HK-2 (cell line): ENCODE measurements at regions not wholly inside any gene's neighbourhood (a gene's known extent, or its start where the extent isn't known, plus 50 kb on each side); places are given as distances from the start of the nearest gene placed in this dataset.

Experiments used
- DNase-seq: peaks from one replicate; pipeline ENCODE4 v3.0.0-alpha.2; 2018; ENCODE audit not compliant: unreplicated experiment

DNA sequence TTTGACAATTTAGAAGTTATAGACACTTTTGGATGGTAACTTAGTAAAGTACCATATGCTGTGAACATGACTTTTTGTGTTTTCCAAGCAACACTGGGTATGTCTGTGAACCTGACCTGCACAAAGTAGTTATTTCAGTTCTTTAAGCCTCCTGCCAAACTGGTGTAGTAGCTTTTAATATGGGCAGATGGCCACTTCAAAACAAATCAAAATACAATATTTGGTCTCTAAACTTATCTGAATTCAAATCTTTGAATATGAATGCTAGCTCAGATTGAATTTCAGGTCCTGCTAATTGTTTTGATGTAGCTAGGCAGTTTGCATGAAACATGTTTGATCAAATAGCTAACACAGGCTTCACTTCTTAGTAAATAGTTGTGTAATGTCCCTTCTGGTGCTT, 1176.7 kb upstream of the CDH9 start:
- no peak for DNase-seq

DNA sequence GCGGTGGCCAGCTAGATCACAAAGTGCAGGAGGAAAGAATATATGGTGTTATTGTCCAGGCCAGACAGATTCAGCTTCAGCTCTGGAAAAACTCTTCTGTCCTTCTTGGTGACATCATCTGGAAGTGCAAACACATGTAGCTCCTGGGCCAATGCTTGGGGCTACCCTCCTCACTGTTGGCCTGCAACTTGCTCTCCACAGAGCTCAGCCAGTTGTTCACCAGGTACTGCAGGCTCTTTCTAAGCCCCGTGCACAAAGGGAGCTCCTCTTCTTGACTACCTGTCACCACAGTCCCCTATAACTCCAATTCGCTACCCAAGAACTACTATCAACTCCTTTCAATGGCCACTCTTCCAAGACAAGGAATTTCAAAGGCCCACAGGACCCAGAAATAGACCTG, 1175.9 kb upstream of the CDH9 start:
- DNase-seq = no peak

DNA sequence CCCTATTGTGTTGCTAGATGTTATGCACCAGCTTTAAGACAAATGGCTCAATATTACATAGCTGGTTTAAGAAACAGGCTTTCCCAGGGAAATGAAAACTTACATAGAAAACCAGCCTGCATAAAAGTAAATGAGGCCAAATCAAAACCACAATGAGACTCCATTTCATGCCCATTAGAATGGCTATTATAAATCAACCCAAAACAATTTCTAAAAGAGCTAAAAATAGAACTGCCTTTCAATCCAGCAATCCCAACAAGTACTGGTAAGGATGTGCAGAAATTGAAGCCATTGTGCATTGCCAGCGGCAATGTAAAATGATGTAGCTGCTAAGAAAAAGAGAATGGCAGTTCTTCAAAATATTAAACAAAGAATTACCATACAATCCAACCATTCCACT, 1170.0 kb upstream of the CDH9 start:
- no peak for DNase-seq

DNA sequence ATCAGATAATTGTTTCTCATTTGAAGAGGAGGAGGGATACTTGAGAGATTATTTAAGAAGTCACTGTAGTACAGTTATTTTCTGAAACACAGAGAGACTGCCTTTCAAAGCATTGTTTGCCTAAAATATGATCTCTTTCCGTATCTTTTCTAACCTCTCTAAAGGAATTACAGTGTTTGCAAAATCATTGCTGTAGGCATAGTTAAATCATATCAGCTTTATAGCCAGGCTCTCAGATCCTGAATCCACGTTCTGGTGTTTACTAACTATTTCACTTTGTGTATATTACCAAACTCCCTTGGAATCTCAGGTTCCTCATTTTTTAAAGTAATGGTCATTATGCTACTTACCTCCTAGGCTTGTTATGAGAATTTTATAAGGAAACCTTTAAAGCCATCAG, 1151.6 kb upstream of the CDH9 start:
- DNase-seq = no peak

DNA sequence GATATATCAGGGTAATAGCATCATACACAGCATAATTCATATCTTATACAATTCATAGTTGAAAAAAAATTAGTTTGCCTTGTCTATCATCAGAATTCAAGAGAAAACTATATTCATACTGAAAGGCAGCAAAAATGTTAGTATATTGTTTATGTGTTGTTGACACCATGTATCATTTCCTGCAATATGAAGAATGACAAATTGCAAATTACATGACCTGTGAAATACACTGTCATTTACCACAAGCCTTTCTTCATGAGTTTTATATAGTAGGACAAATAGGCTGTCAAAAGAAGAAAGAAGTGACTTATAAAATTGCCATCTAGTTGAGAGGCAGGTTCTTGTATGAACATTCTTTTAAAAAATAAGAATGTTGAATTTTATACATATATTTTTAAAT, 1136.3 kb upstream of the CDH9 start:
- DNase-seq = no peak

DNA sequence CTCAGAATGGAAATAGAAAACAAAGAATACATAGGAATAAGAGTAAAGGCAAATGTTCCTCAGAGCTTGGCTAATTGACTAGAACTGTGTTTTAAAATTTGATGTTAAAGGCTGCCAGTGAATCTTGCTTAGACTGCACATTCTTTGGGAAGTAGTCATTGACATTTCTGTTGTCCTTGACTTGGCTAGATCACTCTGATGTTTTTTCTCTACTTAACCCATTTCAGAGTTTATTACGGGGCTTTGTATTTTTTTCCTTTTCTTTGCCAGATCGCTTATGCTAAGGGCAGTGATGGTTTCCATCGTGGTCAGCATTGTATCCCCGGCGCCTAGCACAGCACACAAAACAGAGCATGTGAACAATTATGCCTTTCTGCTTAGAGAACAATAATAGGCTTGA, 1126.7 kb upstream of the CDH9 start:
- no peak for DNase-seq

DNA sequence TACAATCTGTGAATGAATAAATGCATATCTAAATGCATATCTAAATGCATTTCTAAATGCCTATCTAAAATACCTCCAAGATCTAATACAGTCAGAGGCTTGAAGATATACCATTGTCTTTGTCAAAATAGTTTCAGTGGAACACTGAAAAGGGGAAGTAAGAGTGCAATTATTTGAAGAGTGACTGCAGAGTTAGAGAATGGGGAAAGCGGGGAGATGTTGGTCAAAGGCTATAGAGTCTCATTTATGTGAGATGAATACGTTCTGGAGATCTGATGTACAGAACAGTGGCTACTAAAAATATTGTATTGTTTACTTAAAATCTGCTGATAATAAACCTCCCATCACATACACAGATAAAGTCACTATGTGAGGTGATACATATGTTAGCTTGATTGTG, 1126.2 kb upstream of the CDH9 start:
- no peak for DNase-seq

DNA sequence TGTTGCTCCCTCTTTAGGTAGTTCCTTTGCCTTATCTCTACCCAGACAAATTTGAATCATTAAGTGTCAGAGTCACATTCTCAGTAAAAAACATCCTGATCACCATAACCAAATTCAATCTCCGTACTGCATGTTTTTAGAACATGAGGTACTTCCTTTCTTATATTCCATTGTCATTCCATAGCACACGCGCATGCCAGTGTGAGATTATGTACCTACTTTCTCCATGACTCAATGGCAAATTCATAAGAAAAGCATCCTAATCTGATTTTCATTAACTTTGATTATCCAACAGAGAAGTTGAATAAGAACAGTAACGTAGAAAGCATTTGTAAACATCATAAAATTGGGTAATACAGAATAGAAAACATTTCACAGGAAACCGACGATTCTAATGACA, 1118.6 kb upstream of the CDH9 start:
- DNase-seq = no peak

DNA sequence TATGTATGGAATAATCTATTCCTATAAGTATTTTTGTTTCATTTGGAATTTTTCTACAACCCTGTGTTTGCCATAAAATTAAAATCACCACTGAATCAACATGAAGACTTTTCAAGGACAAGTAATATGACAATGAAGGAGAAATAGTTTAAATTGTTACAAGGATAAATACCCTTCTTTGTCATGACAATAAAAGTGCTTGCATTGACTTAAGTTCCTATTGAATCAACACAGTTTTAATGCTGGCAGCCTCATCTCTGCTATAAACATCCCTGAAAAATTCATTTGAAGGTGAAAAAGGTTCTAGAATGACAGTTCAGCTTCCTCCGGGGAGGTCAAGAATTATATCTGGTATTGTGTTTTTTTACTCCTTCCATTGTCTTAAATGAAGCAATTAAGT, 1105.1 kb upstream of the CDH9 start:
- no peak for DNase-seq

DNA sequence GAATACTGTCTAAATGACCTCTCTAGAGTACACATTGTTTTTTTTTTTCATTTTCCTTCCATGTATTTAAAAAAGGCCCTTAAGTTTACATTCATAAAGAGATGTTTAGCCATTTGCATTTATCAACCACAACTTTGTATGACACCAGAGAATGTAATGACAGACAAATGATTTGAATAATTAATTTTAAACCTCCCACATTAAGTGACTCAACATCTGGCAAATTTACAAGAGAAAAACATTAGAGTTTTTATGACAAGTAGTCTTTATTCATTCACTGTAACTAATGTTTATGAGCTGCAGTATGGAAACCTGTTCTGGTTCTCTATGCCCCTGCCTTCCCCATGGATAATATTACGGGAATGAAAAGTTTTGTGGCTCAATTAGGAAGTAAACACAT, 1093.8 kb upstream of the CDH9 start:
- no peak for DNase-seq

DNA sequence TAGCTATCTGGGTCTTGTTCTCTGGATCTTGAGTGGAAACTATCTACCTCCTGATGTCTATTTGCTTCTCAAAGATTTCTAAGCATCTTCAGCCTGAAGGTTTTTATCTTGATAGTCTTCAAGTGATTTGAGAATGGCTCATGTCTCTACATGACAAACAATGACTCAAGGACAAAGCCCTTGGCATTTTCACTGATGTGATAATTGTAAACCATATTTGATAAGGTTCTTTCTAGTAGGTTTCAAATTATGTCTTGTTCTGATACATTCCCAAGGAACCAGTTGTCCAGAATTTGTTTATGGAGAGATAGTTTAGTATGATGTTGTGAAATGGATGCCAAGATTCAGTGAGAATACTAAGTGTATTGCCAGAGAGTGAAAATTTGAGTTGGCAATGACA, 1079.3 kb upstream of the CDH9 start:
- no peak for DNase-seq

DNA sequence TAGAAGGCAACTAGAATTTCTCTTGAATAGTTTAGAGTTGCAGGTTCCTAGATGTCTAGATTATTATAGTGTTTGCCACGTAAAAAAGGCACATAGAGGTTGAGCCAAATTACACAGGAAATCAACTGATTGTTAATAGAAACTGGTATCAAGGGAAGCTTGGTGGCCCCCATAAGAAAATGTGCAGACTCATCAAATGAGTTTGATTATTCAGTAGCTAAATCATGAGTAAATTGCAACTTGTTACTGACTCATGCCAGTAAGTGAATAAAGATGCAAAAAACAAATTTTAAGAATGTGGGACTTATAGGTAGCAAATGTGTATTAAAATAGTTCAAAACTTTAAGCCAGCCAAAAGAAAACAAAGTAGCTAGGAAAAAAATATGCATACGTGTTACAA, 1078.9 kb upstream of the CDH9 start:
- DNase-seq = no peak

DNA sequence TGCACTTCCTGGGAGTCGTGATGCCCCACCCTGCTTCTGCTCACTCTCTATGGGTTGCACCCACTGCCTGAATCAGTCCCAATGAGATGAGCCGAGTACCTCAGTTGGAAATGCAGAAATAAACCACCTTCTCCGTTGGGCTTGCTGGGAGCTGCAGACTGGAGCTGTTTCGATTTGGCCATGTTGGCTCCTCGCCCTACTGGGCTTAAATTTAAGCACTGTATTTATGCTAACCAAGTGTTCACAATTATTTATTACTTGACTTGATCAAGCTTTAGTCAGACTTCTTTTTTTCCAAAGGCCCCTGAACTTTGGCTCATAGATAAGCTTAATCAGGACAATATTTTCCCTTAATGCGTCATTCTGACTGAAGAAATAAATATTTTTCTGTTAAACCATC, 1072.4 kb upstream of the CDH9 start:
- DNase-seq = no peak

DNA sequence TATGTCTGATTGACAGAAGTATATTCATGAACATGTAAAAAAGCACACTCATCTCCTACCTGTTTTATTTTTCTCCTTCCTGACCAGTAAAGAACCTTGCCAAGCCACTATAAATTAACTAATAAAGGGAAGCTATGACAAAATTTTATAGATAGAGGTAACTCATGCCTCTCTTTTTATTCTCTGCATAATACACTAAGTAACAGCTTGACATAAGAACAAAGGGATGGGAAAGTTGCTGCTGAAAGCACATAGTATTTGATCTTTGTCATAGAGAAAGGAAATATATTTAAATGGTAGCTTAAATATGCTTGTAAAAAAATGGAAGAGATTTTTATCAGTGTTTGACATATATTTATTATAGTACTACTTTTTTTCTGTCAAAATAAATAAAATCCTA, 1065.7 kb upstream of the CDH9 start:
- DNase-seq = no peak

DNA sequence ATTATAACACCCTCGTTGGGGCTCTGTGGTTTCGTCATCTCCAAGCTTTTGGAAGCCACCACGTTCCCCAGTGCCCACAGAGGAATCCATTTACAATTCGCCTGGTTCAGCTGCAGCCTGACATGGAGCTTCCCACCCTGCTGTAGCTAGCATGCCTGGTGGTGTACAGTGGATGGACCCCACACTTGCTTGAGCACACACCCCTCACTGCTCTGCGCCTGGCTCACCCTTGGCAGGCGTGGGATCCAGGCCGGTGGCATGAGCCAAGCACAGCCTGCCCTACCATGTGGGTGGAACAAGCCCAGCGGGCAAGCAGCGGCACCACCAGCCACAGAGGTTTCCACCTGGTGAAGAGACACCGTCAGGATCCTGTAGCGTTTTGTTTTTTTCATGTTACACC, 1045.7 kb upstream of the CDH9 start:
- DNase-seq = no peak

DNA sequence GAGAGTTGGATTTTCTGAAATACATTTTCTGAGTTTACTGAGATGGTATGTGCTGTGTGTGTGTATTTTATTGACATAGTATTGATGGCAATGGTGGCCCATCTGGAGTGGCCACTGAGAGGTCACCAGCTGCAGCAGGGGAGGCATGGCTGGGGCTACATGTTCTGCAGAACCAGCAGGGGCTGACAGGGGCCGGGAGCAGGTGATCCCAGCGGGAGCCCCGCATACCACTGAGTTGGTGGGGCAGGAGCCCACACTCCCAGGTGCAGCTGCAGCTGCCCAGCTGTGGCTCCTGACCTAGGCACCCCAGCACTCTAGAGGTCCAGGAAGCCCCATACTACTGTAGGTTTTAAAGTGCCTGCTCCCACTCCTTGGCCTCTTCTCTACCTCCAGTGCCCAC, 1044.2 kb upstream of the CDH9 start:
- DNase-seq = no peak

DNA sequence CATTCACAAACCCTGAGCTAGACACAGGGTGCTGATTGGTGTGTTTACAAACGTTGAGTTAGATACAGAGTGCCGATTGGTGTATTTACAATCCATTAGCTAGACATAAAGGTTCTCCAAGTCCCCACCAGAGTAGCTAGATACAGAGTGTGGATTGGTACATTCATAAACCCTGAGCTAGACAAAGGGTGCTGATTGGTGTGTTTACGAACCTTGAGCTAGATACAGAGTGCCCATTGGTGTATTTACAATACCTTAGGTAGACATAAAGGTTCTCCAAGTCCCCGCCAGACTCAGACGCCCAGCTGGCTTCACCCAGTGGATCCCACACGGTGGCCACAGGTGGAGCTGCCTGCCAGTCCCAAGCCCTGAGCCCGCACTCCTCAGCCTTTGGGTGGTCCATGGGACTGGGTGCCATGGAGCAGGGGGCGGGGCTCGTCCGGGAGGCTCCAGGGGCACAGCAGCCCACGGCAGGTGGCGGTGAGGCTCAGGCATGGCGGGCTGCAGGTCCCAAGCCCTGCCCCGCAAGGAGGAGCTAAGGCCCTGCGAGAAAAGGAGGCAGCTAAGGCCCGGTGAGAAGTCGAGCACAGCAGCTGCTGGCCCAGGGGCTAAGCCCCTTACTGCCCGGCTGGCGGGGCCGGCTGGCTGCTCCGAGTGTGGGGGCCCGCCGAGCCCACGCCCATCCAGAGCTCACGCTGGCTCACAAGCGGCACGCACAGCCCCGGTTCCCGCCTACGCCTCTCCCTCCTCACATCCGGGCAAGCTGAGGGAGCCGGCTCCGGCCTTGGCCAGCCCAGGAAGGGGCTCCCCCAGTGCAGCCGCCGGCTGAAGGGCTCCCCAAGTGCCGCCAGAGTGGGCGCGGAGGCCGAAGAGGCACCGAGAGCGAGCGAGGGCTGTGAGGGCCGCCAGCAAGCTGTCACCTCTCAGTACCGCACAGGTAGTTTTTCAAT, 1039.2 kb upstream of the CDH9 start:
- DNase-seq = no peak

DNA sequence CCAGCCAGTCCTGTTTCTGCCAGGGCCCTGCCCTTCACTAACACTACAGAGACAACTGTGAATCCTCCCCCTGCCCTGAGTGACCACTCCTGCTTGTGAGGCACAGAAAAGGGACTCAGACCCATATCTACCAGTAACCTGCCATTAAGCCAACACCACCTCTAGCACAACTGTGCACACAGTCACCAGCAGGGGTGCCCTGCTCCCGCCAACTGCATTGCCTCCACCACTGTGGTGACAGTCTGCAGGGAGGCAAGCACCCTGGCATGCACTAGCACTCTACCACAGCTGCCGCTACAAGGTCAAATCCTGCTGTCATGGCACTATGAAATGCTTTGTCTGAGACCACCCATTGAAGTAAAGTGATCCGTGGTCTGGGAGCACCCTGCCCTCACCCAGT, 1028.5 kb upstream of the CDH9 start:
- DNase-seq = no peak

DNA sequence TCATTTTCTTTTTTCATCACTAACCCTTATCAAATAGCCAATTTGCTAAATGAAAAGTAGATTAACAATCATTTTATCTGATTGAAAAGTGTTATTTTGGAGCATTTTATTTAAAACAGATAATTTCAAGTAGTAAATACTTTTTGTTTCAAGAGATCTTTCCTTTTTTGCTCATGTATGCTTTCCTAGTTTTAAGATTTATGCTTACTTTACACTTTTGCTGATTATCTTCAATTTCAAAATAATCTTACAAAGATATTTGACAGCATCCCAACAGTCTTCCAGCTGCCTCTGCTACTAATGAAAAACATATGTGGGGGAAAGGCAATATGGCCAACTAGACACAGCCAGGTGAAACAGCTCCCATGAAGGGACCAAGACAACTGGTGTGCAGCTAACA, 1027.3 kb upstream of the CDH9 start:
- DNase-seq = no peak

DNA sequence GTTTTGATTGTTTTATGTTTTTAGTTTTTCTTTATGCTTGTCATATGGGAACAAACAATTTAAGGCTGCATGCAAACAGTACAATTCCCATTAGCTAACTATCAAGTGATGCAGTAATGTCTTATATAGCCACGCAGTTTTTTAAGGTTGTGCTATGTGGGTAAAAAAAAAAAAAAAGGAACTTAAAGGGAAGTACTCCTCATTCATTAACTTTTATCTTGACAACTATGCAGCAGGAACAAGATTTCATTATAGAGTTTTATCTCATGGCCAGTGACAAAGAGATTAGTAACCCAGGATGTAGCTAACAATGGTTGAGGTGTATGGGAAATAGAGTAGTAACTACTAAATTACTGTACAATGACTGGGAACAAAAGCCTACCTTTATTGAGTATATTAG, 1008.2 kb upstream of the CDH9 start:
- DNase-seq = no peak

DNA sequence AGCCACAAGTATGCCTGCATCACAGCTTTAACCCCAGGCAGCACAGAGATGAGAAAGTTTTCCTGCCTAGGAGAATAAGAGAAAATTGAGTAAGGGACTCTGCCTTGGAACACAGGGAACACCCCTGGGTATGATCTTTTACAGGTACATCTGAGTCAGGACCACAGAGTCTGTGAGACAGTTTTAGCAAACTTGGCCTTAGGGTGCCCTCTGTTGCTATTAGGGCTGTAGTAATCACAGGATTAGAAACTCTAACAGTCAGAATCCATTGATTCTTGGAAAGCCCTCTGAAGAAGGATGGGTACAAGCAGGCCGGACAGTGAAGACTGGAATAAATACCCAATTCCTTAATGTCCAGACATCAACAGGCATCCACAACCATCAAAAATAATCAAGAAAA, 989.5 kb upstream of the CDH9 start:
- DNase-seq = no peak

DNA sequence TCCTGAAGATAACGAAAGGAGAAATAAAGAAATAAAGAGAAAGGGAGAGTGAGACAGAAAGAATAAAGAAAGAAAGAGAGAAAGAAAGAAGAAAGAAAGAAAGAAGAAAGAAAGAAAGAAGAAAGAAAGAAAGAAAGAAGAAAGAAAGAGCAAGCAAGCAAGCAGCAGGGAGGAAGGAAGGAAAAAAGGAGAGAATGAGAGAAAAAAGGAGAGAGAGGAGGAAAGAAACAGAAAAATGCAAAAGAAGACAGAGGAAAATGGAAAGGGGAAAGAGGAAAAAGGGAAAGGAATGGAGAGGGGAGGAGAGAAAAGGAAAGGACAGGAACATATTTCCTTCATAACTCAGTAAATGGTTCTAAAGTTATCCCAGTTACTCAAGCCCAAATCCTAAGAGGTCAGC, 978.8 kb upstream of the CDH9 start:
- no peak for DNase-seq

DNA sequence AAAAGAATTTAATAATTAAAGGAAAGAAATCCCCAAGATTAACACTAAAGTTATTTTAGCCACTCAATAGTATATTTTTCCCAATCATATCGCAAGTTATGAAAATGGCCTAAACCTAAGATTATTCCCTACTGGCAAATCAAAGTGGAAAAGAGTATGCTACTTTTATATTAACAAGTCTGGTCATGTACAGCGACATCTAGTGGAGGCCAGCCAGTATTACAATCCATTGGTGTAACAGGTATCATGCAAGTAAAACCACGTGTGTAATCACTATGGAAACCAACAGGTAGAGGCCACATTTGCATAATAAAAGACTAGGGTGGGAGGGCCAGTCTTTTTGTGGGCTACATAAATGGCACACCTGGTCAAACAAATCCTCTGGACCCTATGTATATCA, 976.4 kb upstream of the CDH9 start:
- peak; percentile 1 for DNase-seq

DNA sequence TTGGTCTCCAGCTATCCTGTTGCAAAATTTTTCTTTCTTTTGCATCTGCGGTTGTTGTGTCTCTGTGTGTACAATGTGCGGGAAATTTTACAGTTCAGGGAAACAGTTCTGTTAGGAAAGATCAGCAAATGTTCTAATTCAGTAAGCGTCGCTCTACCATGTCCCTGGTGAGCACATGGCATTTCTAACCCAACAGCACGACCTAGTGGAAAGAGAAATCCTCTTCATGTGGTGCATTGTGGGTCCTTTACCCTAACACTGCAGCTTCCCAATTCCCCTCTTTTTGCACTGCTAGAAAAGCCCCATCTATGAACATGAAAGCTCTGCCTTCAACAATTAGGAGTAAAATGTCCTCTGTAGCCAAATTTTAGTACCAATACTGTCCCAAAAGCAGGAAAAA, 974.2 kb upstream of the CDH9 start:
- no peak for DNase-seq
